ENCODE measurements at regions not wholly inside any gene's neighbourhood (a gene's known extent, or its start where the extent isn't known, plus 50 kb on each side); places are given as distances from the start of the nearest gene placed in this dataset.

DNA sequence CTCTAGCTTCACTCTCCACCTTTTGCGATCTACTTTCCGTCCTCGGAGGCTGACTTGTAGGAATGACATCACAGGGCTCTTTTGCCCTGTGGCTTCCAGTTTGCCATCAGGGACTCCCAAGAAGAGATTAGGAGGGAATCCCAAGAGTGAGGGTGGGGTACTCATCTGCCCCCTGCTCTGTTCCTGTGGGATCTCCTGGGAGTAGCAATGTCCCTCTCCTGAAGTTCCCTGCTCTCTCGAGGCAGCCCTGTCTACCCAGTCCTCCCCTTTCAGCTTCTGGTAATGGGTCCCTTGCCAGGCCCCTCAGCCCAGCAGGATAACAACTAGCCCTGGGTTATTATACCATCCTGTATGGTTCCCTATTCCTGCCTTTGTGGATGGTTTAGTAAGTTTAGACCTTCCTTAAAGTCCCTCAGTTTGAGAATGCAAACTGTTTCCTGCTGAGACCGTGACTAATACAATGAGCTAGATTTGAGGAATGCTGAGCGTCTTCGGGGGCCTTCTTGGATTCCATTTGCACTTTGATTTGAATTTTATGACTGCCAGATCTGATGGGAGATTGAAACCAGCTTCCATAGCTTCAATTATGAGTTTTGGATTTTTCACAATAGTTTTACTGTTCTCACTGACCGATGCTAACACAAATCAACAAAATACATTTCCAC is 73.7 kb upstream of the IPO5 start:
- TF ChIP-seq SIN3A (IDR thresholded peaks at IDR 0.05; ENCODE audit: borderline replicate concordance, insufficient read depth, low read length) (no peak), FOXP2 (optimal IDR thresholded peaks at IDR 0.05; ENCODE audit: borderline replicate concordance, extremely low read depth, extremely low read length, insufficient read depth) (no peak), POLR2AphosphoS5 (IDR thresholded peaks at IDR 0.05; ENCODE audit: low read depth, low read length) (no peak), TAF1 (IDR thresholded peaks at IDR 0.05; ENCODE audit: borderline replicate concordance, insufficient read depth, low read length) (no peak)
- TF ChIP-seq, protein P1, sequence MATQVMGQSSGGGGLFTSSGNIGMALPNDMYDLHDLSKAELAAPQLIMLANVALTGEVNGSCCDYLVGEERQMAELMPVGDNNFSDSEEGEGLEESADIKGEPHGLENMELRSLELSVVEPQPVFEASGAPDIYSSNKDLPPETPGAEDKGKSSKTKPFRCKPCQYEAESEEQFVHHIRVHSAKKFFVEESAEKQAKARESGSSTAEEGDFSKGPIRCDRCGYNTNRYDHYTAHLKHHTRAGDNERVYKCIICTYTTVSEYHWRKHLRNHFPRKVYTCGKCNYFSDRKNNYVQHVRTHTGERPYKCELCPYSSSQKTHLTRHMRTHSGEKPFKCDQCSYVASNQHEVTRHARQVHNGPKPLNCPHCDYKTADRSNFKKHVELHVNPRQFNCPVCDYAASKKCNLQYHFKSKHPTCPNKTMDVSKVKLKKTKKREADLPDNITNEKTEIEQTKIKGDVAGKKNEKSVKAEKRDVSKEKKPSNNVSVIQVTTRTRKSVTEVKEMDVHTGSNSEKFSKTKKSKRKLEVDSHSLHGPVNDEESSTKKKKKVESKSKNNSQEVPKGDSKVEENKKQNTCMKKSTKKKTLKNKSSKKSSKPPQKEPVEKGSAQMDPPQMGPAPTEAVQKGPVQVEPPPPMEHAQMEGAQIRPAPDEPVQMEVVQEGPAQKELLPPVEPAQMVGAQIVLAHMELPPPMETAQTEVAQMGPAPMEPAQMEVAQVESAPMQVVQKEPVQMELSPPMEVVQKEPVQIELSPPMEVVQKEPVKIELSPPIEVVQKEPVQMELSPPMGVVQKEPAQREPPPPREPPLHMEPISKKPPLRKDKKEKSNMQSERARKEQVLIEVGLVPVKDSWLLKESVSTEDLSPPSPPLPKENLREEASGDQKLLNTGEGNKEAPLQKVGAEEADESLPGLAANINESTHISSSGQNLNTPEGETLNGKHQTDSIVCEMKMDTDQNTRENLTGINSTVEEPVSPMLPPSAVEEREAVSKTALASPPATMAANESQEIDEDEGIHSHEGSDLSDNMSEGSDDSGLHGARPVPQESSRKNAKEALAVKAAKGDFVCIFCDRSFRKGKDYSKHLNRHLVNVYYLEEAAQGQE (IDR thresholded peaks at IDR 0.05; ENCODE audit: insufficient read depth in 1 of 2, low read depth in 2 of 2, low read length in 2 of 2), result no peak

DNA sequence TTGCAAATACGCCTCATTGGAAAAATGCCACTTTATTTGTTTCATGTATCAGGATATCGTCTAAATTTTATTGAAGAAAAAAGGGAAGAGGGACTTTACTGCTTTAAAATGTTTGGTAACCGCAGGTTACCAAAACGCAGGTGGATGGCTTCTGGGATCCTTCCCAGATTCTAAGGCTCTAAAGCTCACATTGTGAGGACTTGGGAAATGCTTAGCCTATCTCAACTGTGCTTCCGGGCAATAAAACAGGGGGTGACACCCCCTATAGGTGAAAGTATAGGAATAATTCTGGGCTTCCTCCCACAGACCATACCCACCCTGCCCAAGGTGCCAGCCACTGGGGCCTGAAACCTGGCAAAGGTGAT is 73.2 kb upstream of the IPO5 start:
- no peak for TF ChIP-seq TAF1 (IDR thresholded peaks at IDR 0.05; ENCODE audit: borderline replicate concordance, insufficient read depth, low read length)

DNA sequence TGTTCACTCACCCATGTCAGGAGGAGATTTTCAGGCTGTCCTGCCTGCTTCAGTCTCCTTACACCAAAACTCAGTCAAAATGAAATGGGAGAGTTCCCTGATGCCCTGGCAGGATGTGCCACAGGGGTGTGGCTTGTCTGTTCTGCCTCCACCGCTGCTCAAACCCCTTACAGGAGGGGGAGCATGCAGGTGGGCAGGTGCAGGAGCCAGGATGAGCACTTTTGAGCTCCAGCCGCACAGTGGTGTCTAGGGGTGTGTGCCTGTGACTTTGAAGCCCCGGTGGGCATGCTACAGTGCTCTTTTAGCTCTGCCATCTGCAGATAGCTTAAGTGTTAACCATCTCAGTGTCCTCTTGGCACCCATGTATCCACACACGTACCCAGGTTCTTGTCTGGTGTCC is 71.9 kb upstream of the IPO5 start:
- TF ChIP-seq FOXP2 (optimal IDR thresholded peaks at IDR 0.05; ENCODE audit: borderline replicate concordance, extremely low read depth, extremely low read length, insufficient read depth) (no peak), TAF1 (IDR thresholded peaks at IDR 0.05; ENCODE audit: borderline replicate concordance, insufficient read depth, low read length) (no peak), POLR2AphosphoS5 (IDR thresholded peaks at IDR 0.05; ENCODE audit: low read depth, low read length) (no peak), SIN3A (IDR thresholded peaks at IDR 0.05; ENCODE audit: borderline replicate concordance, insufficient read depth, low read length) (no peak)
- TF ChIP-seq, protein P1 (IDR thresholded peaks at IDR 0.05; ENCODE audit: insufficient read depth in 1 of 2, low read depth in 2 of 2, low read length in 2 of 2), result no peak

DNA sequence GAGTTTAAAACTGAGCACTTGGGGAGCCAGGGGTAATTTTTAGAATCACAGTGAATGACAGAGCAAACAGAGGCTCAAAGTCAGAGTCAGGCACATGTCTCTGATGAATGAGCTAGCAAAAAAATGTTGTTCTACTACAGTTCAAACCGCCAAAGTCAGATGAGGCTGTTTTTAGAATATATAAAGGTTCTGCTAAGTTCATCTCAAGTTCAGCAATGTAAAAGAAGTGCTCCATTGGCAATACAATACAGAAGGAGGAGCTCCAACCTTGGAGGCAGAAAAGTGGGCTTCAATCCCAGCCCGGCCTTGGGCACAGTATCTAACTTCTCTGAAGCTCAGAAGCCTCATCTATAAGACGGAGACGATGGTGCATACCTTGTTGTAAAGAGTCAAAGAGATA is 70.1 kb upstream of the IPO5 start:
- TF ChIP-seq POLR2AphosphoS5 (IDR thresholded peaks at IDR 0.05; ENCODE audit: low read depth, low read length) (no peak), TAF1 (IDR thresholded peaks at IDR 0.05; ENCODE audit: borderline replicate concordance, insufficient read depth, low read length) (no peak)

DNA sequence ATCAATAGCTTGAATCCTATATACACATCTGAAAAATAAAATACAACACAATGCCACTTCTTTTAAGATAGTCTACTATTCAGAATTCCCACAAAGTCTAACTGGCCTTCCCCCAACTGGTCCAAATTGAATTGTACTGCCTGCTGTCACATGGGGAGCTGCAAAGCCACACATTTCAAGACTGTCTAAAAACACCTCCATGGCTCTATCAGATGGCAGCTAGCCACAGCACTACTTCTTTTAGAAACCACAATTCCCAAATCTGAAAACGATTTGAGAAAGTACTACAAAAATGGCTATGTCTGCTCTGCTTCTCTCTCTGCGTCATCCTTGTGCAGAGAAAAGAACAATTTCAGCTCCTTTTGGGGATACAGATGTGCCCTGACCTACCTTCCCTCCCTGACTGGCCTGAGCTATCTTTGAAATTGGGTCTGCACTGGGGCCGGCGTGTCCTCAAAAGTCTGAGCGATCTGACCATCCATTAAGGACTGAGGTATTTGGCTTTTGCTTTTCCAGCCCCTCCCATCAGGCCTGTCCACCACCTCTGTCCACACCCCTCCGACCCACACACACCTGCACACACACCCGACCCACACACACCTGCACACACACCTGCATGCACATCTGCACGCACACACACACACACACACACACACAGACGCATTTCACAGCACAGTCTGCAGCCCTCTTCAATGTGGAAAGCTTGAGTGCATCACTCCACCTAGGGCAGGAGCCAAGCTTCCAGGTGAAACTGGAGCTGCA is 68.6 kb upstream of the IPO5 start:
- TF ChIP-seq POLR2AphosphoS5 (IDR thresholded peaks at IDR 0.05; ENCODE audit: low read depth, low read length), result no peak
- TF ChIP-seq FOXP2 (optimal IDR thresholded peaks at IDR 0.05; ENCODE audit: borderline replicate concordance, extremely low read depth, extremely low read length, insufficient read depth), result no peak
- no peak for TF ChIP-seq TAF1 (IDR thresholded peaks at IDR 0.05; ENCODE audit: borderline replicate concordance, insufficient read depth, low read length)
- TF ChIP-seq SIN3A (IDR thresholded peaks at IDR 0.05; ENCODE audit: borderline replicate concordance, insufficient read depth, low read length), result no peak
- TF ChIP-seq, protein P1 (IDR thresholded peaks at IDR 0.05; ENCODE audit: insufficient read depth in 1 of 2, low read depth in 2 of 2, low read length in 2 of 2), result no peak

DNA sequence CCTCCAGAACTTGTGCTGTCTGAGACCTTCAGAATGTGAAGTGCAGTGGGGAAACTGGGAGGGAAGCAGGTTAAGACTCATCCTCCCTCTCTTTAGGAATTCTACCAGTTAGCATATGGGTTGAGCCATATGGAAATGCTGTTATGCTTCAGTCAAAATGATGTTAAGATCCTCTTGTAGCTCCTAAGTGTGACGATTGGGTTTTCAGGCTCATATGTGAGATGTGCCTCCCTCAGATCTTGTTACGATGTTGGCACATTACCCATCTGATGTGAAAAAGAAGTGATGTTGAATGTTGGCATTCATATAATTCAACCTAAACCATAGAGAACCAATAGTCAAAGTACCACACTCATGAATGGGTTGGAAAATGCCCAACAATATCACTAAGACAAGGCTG is 67.8 kb upstream of the IPO5 start:
- TF ChIP-seq FOXP2 (optimal IDR thresholded peaks at IDR 0.05; ENCODE audit: borderline replicate concordance, extremely low read depth, extremely low read length, insufficient read depth), result no peak
- TF ChIP-seq POLR2AphosphoS5 (IDR thresholded peaks at IDR 0.05; ENCODE audit: low read depth, low read length), result no peak

Data from PFSK-1 (cell line).